HG03064 (cell line): ENCODE measurements at regions not wholly inside any gene's neighbourhood (a gene's known extent, or its start where the extent isn't known, plus 50 kb on each side); places are given as distances from the start of the nearest gene placed in this dataset.

Source experiments
- ATAC-seq: cut with Tn5 transposase; IDR thresholded peaks from one replicate; pipeline ENCODE4 v1.9.1; 2021; ENCODE audit warnings: low read depth; ENCODE audit not compliant: unreplicated experiment

GRCh38 chr4:125891597-125892258, 577.0 kb downstream of the FAT4 start:
- no peak for ATAC-seq

- ATAC-seq = no peak
Measured at GRCh38 chr4:125904802-125905201, 590.0 kb downstream of the FAT4 start.

- ATAC-seq = no peak
Measured at GRCh38 chr4:125911058-125911457, 596.3 kb downstream of the FAT4 start.

- no peak for ATAC-seq
Measured at GRCh38 chr4:125911481-125911880, 596.7 kb downstream of the FAT4 start.

GRCh38 chr4:125917559-125917958, 602.8 kb downstream of the FAT4 start:
- no peak for ATAC-seq

GRCh38 chr4:125928652-125929051, 613.9 kb downstream of the FAT4 start:
- no peak for ATAC-seq

- ATAC-seq = no peak
Measured at GRCh38 chr4:125938541-125938940, 623.8 kb downstream of the FAT4 start.

- ATAC-seq = no peak
Measured at GRCh38 chr4:125940426-125940825, 625.7 kb downstream of the FAT4 start.

GRCh38 chr4:125944966-125945365, 630.2 kb downstream of the FAT4 start:
- ATAC-seq = no peak

GRCh38 chr4:125948021-125948420, 633.3 kb downstream of the FAT4 start:
- no peak for ATAC-seq

GRCh38 chr4:125951261-125951887, 636.6 kb downstream of the FAT4 start:
- no peak for ATAC-seq

GRCh38 chr4:125952631-125953030, 637.9 kb downstream of the FAT4 start:
- ATAC-seq = no peak

GRCh38 chr4:125956276-125956675, 641.5 kb downstream of the FAT4 start:
- ATAC-seq = no peak

GRCh38 chr4:125958519-125958918, 643.8 kb downstream of the FAT4 start:
- no peak for ATAC-seq

GRCh38 chr4:125961626-125962025, 646.9 kb downstream of the FAT4 start:
- no peak for ATAC-seq

- no peak for ATAC-seq
Measured at GRCh38 chr4:125975861-125976397, 661.2 kb downstream of the FAT4 start.

- no peak for ATAC-seq
Measured at GRCh38 chr4:125979950-125980349, 665.2 kb downstream of the FAT4 start.

GRCh38 chr4:125983168-125983567, 668.4 kb downstream of the FAT4 start:
- no peak for ATAC-seq

- no peak for ATAC-seq
Measured at GRCh38 chr4:125985856-125986255, 671.1 kb downstream of the FAT4 start.

GRCh38 chr4:125986307-125986706, 671.6 kb downstream of the FAT4 start:
- ATAC-seq = no peak

GRCh38 chr4:125988464-125988863, 673.7 kb downstream of the FAT4 start:
- no peak for ATAC-seq

- ATAC-seq = no peak
Measured at GRCh38 chr4:125991398-125991797, 676.6 kb downstream of the FAT4 start.
